ENCODE measurements at regions not wholly inside any gene's neighbourhood (a gene's known extent, or its start where the extent isn't known, plus 50 kb on each side); places are given as distances from the start of the nearest gene placed in this dataset.

- POLR2A ChIA-PET, result no interaction called here
Measured at GRCh38 chr4:53830511-53830910, 233.9 kb downstream of the CHIC2 start.

GRCh38 chr4:53821179-53821851 is 230.0 kb upstream of the LNX1 start:
- Histone ChIP-seq H3K4me3 (ENCODE audit: low read depth, low read length) (no peak overlapping the region), H3K27ac (ENCODE audit: extremely low read depth, low read depth, low read length) (no peak overlapping the region), H3K4me1 (ENCODE audit: control insufficient read depth, insufficient read depth, low read length) (no peaks in the 10 kb centered on the region), H3K9me3 (ENCODE audit: control insufficient read depth, insufficient read depth, low read depth, low read length) (no peaks in the 10 kb centered on the region), H3K36me3 (ENCODE audit: control insufficient read depth in 2 of 2, insufficient read depth in 1 of 2, low read length in 2 of 2) (no peaks in the 10 kb centered on the region)
- CTCF ChIA-PET, result no interaction called here
- TF ChIP-seq PRDM10 (tag by site-specific recombination; IDR thresholded peaks at IDR 0.05) (0 out of 2 replicates have a peak, but pooled peaks have one; percentile 17), ZNF677 (tag by site-specific recombination; IDR thresholded peaks at IDR 0.05) (no peak), GLIS1 (tag by site-specific recombination; IDR thresholded peaks at IDR 0.05) (peak; percentile 90)
- POLR2A ChIA-PET, result no interaction called here

More at GRCh38 chr4:53830511-53830910, 233.9 kb downstream of the CHIC2 start:
- Histone ChIP-seq H3K4me3 (ENCODE audit: low read depth, low read length) (no peak overlapping the region), H3K27ac (ENCODE audit: extremely low read depth, low read depth, low read length) (no peak overlapping the region), H3K4me1 (ENCODE audit: control insufficient read depth, insufficient read depth, low read length) (no peaks in the 10 kb centered on the region), H3K36me3 (ENCODE audit: control insufficient read depth in 2 of 2, insufficient read depth in 1 of 2, low read length in 2 of 2) (no peaks in the 10 kb centered on the region), H3K9me3 (ENCODE audit: control insufficient read depth, insufficient read depth, low read depth, low read length) (no peaks in the 10 kb centered on the region)
- CTCF ChIA-PET, result no interaction called here
- TF ChIP-seq ZNF292 (tag by site-specific recombination; IDR thresholded peaks at IDR 0.05; ENCODE audit: borderline replicate concordance, low read depth), result no peak
- no peak for TF ChIP-seq ZNF362 (tag by site-specific recombination; IDR thresholded peaks at IDR 0.05)
- no peak for TF ChIP-seq GLIS2 (tag by site-specific recombination; IDR thresholded peaks at IDR 0.05)
- TF ChIP-seq ZNF768 (tag by site-specific recombination; IDR thresholded peaks at IDR 0.05), result no peak
- no peak for TF ChIP-seq ZNF155 (tag by site-specific recombination; IDR thresholded peaks at IDR 0.05)
- no peak for TF ChIP-seq ZNF335 (tag by site-specific recombination; conservative IDR thresholded peaks at IDR 0.05)
- no peak for TF ChIP-seq ZNF433 (tag by site-specific recombination; IDR thresholded peaks at IDR 0.05; ENCODE audit: low read depth)
- no peak for TF ChIP-seq ZNF223 (tag by site-specific recombination; IDR thresholded peaks at IDR 0.05)
- TF ChIP-seq FEZF1 (tag by site-specific recombination; IDR thresholded peaks at IDR 0.05), result peak; percentile 69
- TF ChIP-seq SP2 (tag by site-specific recombination; IDR thresholded peaks at IDR 0.05), result no peak
- TF ChIP-seq ZNF596 (tag by site-specific recombination; IDR thresholded peaks at IDR 0.05), result peak; percentile 43
- TF ChIP-seq ZNF777 (tag by site-specific recombination; IDR thresholded peaks at IDR 0.05; ENCODE audit: borderline replicate concordance), result no peak
- no peak for TF ChIP-seq ZNF558 (tag by site-specific recombination; IDR thresholded peaks at IDR 0.05)
- no peak for TF ChIP-seq ZNF202 (tag by site-specific recombination; IDR thresholded peaks at IDR 0.05; ENCODE audit: borderline replicate concordance)
- TF ChIP-seq MEIS1 (CRISPR knock-in tag; IDR thresholded peaks at IDR 0.05; ENCODE audit: borderline replicate concordance), result no peak
- no peak for TF ChIP-seq ZNF311 (tag by site-specific recombination; IDR thresholded peaks at IDR 0.05; ENCODE audit: borderline replicate concordance)
- TF ChIP-seq ZNF18 (tag by site-specific recombination; IDR thresholded peaks at IDR 0.05), result peak; percentile 72
- peak; percentile 88 for TF ChIP-seq KLF1 (tag by site-specific recombination; IDR thresholded peaks at IDR 0.05)
- TF ChIP-seq ZNF664 (tag by site-specific recombination; IDR thresholded peaks at IDR 0.05), result no peak
- TF ChIP-seq ZNF266 (tag by site-specific recombination; IDR thresholded peaks at IDR 0.05; ENCODE audit: low read depth), result no peak
- TF ChIP-seq ZNF843 (tag by site-specific recombination; IDR thresholded peaks at IDR 0.05), result no peak
- TF ChIP-seq ZNF639 (tag by site-specific recombination; IDR thresholded peaks at IDR 0.05), result no peak
- no peak for TF ChIP-seq ZNF514 (tag by site-specific recombination; IDR thresholded peaks at IDR 0.05)
- no peak for TF ChIP-seq ZBTB26 (tag by site-specific recombination; optimal IDR thresholded peaks at IDR 0.05)
